CD4-positive, alpha-beta T cell treated with Interleukin-15 for 4 hours (primary cell): ENCODE measurements at regions not wholly inside any gene's neighbourhood (a gene's known extent, or its start where the extent isn't known, plus 50 kb on each side); places are given as distances from the start of the nearest gene placed in this dataset.

ENCODE experiments used
- DNase-seq: peaks from one replicate; pipeline ENCODE4 v3.0.0-alpha.2; 2020; ENCODE audit warnings: low spot score

GRCh38 chr13:24050796-24051715 is 109.5 kb upstream of the SPATA13 start:
- no peak for DNase-seq

- no peak for DNase-seq
These were observed 107.7 kb upstream of the SPATA13 start for GRCh38 chr13:24052547-24053518.

GRCh38 chr13:24053519-24054251 is 106.8 kb upstream of the SPATA13 start:
- peak; percentile 63 for DNase-seq

- DNase-seq, result no peak
These were observed 103.8 kb upstream of the SPATA13 start for GRCh38 chr13:24056616-24057137.

- no peak for DNase-seq
These were observed 99.5 kb upstream of the SPATA13 start for GRCh38 chr13:24060993-24061392.

GRCh38 chr13:24063281-24063877 is 97.1 kb upstream of the SPATA13 start:
- DNase-seq, result no peak

- no peak for DNase-seq
These were observed 96.1 kb upstream of the SPATA13 start for GRCh38 chr13:24064371-24064770.

- DNase-seq, result no peak
These were observed 95.3 kb upstream of the SPATA13 start for GRCh38 chr13:24065176-24065575.

GRCh38 chr13:24066405-24067295 is 93.9 kb upstream of the SPATA13 start:
- no peak for DNase-seq

- no peak for DNase-seq
These were observed 92.0 kb upstream of the SPATA13 start for GRCh38 chr13:24068472-24068871.

GRCh38 chr13:24071016-24071415 is 89.5 kb upstream of the SPATA13 start:
- no peak for DNase-seq

- no peak for DNase-seq
These were observed 89.0 kb upstream of the SPATA13 start for GRCh38 chr13:24071423-24072075.

GRCh38 chr13:24073657-24074056 is 86.9 kb upstream of the SPATA13 start:
- DNase-seq, result no peak

- no peak for DNase-seq
These were observed 85.8 kb upstream of the SPATA13 start for GRCh38 chr13:24074678-24075077.

GRCh38 chr13:24075137-24075975 is 85.2 kb upstream of the SPATA13 start:
- no peak for DNase-seq

- DNase-seq, result no peak
These were observed 84.4 kb upstream of the SPATA13 start for GRCh38 chr13:24076109-24076508.

- no peak for DNase-seq
These were observed 83.9 kb upstream of the SPATA13 start for GRCh38 chr13:24076636-24077035.

- no peak for DNase-seq
These were observed 80.4 kb upstream of the SPATA13 start for GRCh38 chr13:24080134-24080533.

- no peak for DNase-seq
These were observed 79.1 kb upstream of the SPATA13 start for GRCh38 chr13:24081387-24081786.
